ENCODE measurements at regions not wholly inside any gene's neighbourhood (a gene's known extent, or its start where the extent isn't known, plus 50 kb on each side); places are given as distances from the start of the nearest gene placed in this dataset.

DNA sequence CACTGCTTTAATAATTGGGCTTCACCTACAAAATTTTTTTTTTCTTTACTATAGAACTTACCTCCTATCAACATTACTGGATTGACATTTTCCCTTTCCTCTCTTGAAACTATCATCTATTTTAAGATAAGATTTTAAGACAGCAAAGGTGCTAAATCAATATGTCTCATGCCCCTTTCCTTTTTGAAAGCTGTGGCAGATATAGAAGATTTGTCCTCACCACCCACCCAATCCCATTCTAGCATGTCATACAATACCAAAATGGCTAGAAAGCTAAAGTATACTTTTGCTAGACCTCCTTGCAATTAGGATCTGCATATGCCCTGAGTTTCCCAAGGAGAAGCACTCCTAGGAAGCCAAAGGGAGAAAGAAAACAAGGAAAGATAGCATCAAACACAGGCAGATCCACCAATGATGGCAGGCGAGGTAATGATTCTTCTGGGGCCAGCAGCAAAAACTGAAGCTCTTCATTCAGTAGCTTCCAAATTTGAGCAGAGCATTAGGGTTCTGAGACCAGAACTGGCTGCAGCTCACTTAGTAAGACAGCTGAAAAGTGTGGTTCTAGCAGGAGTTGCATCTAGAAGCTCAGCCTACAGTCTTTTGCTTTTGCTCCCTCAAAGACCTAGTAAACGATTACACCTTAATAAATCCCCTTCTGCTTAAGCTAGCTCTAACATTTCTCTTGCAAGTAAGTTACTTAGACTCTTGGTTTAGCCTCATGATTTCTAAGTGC lies 242.1 kb downstream of the ZEB2 start:
- ChIA-PET POLR2A (no interaction called here), CTCF (no interaction called here)
- H3K27ac ChIP-seq (ENCODE audit: low read depth, low read length) = no peak overlapping the region
- no peak for DNase-seq (ENCODE audit: low read depth, low spot score)
- H3K4me3 ChIP-seq (ENCODE audit: low read depth, low read length) = no peak overlapping the region
- no peaks in the 10 kb centered on the region for H3K27me3 ChIP-seq (ENCODE audit: control insufficient read depth, insufficient read depth, low read length)
- no peaks in the 10 kb centered on the region for H3K9me3 ChIP-seq (ENCODE audit: control insufficient read depth, insufficient read depth, low read length)
- TF ChIP-seq, protein P1, sequence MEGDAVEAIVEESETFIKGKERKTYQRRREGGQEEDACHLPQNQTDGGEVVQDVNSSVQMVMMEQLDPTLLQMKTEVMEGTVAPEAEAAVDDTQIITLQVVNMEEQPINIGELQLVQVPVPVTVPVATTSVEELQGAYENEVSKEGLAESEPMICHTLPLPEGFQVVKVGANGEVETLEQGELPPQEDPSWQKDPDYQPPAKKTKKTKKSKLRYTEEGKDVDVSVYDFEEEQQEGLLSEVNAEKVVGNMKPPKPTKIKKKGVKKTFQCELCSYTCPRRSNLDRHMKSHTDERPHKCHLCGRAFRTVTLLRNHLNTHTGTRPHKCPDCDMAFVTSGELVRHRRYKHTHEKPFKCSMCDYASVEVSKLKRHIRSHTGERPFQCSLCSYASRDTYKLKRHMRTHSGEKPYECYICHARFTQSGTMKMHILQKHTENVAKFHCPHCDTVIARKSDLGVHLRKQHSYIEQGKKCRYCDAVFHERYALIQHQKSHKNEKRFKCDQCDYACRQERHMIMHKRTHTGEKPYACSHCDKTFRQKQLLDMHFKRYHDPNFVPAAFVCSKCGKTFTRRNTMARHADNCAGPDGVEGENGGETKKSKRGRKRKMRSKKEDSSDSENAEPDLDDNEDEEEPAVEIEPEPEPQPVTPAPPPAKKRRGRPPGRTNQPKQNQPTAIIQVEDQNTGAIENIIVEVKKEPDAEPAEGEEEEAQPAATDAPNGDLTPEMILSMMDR (IDR thresholded peaks at IDR 0.05; ENCODE audit: low read depth, low read length) = no peak

GRCh38 chr2:144275340-144275739 lies 244.6 kb downstream of the ZEB2 start:
- Histone ChIP-seq H3K4me3 (ENCODE audit: low read depth, low read length) (no peak overlapping the region), H3K27ac (ENCODE audit: low read depth, low read length) (no peak overlapping the region), H3K9me3 (ENCODE audit: control insufficient read depth, insufficient read depth, low read length) (no peaks in the 10 kb centered on the region), H3K27me3 (ENCODE audit: control insufficient read depth, insufficient read depth, low read length) (no peaks in the 10 kb centered on the region)
- TF ChIP-seq, protein P1 (IDR thresholded peaks at IDR 0.05; ENCODE audit: low read depth, low read length) = no peak
- ChIA-PET POLR2A (no interaction called here), CTCF (no interaction called here)
- DNase-seq (ENCODE audit: low read depth, low spot score) = no peak

DNA sequence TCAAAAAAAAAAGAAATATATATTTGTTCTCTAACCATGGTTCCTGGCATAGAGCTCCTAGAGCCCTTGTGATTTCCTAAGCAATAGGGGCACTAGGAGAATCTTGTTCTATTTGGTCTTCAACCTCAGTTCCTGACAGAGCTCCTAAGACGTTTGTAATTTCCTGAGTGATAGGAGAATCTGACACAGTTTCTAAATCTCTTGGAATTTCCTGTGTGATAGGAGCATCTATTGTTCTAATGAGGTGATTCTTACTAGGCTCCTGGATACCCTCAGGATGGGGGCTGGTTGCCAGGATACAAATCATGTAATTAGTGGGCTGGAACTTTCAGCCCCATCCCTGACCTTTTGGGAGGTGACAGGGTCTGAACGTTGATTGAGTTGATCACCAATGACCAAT lies 245.8 kb downstream of the ZEB2 start:
- TF ChIP-seq, protein P1 (IDR thresholded peaks at IDR 0.05; ENCODE audit: low read depth, low read length) = no peak
- Histone ChIP-seq H3K4me3 (ENCODE audit: low read depth, low read length) (no peak overlapping the region), H3K27ac (ENCODE audit: low read depth, low read length) (no peak overlapping the region), H3K27me3 (ENCODE audit: control insufficient read depth, insufficient read depth, low read length) (no peaks in the 10 kb centered on the region), H3K9me3 (ENCODE audit: control insufficient read depth, insufficient read depth, low read length) (no peaks in the 10 kb centered on the region)
- DNase-seq (ENCODE audit: low read depth, low spot score) = no peak
- CTCF ChIA-PET = no interaction called here
- POLR2A ChIA-PET = no interaction called here

DNA sequence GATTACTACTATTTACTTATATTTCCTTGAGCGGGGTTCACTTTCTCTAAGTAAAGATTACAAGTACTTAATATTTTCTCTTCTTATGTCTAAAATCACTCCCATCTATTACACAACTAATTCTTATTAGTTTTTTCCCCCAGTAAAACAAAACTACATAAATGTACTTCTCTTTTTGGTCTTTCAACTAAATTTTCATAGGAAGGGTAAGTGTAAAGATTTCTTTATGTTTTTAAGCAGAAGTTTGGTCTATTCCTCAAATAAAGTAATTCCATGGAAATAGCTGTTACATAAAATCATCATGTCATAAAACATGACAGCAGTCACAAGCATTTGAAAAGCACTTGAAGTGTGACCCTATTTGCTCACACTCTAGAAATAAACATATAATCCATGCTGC lies 249.0 kb downstream of the ZEB2 start:
- TF ChIP-seq, protein P1 (IDR thresholded peaks at IDR 0.05; ENCODE audit: low read depth, low read length) = no peak
- H3K9me3 ChIP-seq (ENCODE audit: control insufficient read depth, insufficient read depth, low read length) = no peaks in the 10 kb centered on the region
- no peak for DNase-seq (ENCODE audit: low read depth, low spot score)
- H3K27ac ChIP-seq (ENCODE audit: low read depth, low read length) = no peak overlapping the region
- H3K4me3 ChIP-seq (ENCODE audit: low read depth, low read length) = no peak overlapping the region
- no peaks in the 10 kb centered on the region for H3K27me3 ChIP-seq (ENCODE audit: control insufficient read depth, insufficient read depth, low read length)
- POLR2A ChIA-PET = no interaction called here
- CTCF ChIA-PET = no interaction called here

DNA sequence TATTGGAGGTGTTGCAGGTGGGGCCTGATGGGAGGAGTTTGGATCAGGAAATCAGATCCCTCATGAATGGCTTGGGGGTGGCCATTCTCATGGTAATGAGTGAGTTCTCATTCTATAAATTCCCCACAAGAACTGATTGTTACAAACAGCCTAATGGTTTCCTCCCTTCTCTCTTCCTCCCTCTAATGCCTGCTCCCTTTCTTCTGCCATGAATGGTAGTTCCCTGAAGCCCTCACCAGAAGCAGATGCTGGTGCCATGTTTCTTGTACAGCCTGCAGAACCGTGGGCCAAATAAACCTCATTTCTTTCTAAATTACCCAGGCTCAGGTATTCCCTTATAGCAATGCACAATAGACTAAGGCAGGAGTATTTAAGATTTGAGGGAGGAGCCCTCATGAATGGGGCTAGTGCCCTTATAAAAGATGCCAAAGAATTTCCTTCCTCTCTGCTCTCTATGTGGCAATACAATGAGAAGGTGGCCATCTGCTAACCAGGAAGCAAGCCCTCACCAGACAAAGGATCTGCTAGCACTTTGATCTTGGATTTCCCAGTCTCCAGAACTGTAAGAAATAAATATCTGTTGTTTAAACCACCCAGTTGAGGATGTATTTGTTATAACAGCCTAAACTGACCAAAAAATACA lies 251.8 kb downstream of the ZEB2 start:
- no peak for DNase-seq (ENCODE audit: low read depth, low spot score)
- no peaks in the 10 kb centered on the region for H3K9me3 ChIP-seq (ENCODE audit: control insufficient read depth, insufficient read depth, low read length)
- ChIA-PET CTCF (no interaction called here), POLR2A (no interaction called here)
- TF ChIP-seq, protein P1 (IDR thresholded peaks at IDR 0.05; ENCODE audit: low read depth, low read length) = no peak
- H3K4me3 ChIP-seq (ENCODE audit: low read depth, low read length) = no peak overlapping the region
- no peaks in the 10 kb centered on the region for H3K27me3 ChIP-seq (ENCODE audit: control insufficient read depth, insufficient read depth, low read length)
- H3K27ac ChIP-seq (ENCODE audit: low read depth, low read length) = no peak overlapping the region
